ENCODE measurements at regions not wholly inside any gene's neighbourhood (a gene's known extent, or its start where the extent isn't known, plus 50 kb on each side); places are given as distances from the start of the nearest gene placed in this dataset.

- TF ChIP-seq CTCF (IDR thresholded peaks at IDR 0.05) = no peak
- Histone ChIP-seq H3K9me3 (no peaks in the 10 kb centered on the region), H3K27ac (no peak overlapping the region), H3K36me3 (no peaks in the 10 kb centered on the region), H3K4me3 (no peak overlapping the region), H3K9ac (ENCODE audit: low read depth in 2 of 2, low read length in 2 of 2) (no peak overlapping the region), H3K4me1 (no peaks in the 10 kb centered on the region), H3K27me3 (no peaks in the 10 kb centered on the region)
- intact Hi-C loops (cut with DNase I) = no loop called here
- no peak for DNase-seq
Measured at GRCh38 chr15:79195802-79196201, 86.7 kb upstream of the ANKRD34C start.

GRCh38 chr15:79195239-79195638, 87.3 kb upstream of the ANKRD34C start:
- Histone ChIP-seq H3K9ac (ENCODE audit: low read depth in 2 of 2, low read length in 2 of 2) (no peak overlapping the region), H3K9me3 (no peaks in the 10 kb centered on the region), H3K27ac (no peak overlapping the region), H3K27me3 (no peaks in the 10 kb centered on the region), H3K4me3 (no peak overlapping the region), H3K4me1 (no peaks in the 10 kb centered on the region), H3K36me3 (no peaks in the 10 kb centered on the region)
- TF ChIP-seq CTCF (IDR thresholded peaks at IDR 0.05) = no peak
- no peak for DNase-seq
- intact Hi-C loops (cut with DNase I) = no loop called here

GRCh38 chr15:79194386-79194785, 88.1 kb upstream of the ANKRD34C start:
- Histone ChIP-seq H3K36me3 (no peaks in the 10 kb centered on the region), H3K4me3 (no peak overlapping the region), H3K9me3 (no peaks in the 10 kb centered on the region), H3K4me1 (no peaks in the 10 kb centered on the region), H3K9ac (ENCODE audit: low read depth in 2 of 2, low read length in 2 of 2) (no peak overlapping the region), H3K27me3 (no peaks in the 10 kb centered on the region), H3K27ac (no peak overlapping the region)
- no peak for DNase-seq
- TF ChIP-seq CTCF (IDR thresholded peaks at IDR 0.05) = no peak
- intact Hi-C loops (cut with DNase I) = no loop called here

- Histone ChIP-seq H3K36me3 (no peaks in the 10 kb centered on the region), H3K27me3 (no peaks in the 10 kb centered on the region), H3K27ac (no peak overlapping the region), H3K9ac (ENCODE audit: low read depth in 2 of 2, low read length in 2 of 2) (no peak overlapping the region), H3K9me3 (no peaks in the 10 kb centered on the region), H3K4me3 (no peak overlapping the region), H3K4me1 (no peaks in the 10 kb centered on the region)
- DNase-seq = no peak
- TF ChIP-seq CTCF (IDR thresholded peaks at IDR 0.05) = no peak
- intact Hi-C loops (cut with DNase I) = no loop called here
Measured at GRCh38 chr15:79193549-79193948, 89.0 kb upstream of the ANKRD34C start.

- no peaks in the 10 kb centered on the region for H3K36me3 ChIP-seq
- no peaks in the 10 kb centered on the region for H3K9me3 ChIP-seq
- no peak overlapping the region for H3K27ac ChIP-seq
- H3K27me3 ChIP-seq = no peaks in the 10 kb centered on the region
- TF ChIP-seq CTCF (IDR thresholded peaks at IDR 0.05) = no peak
- H3K4me1 ChIP-seq = no peaks in the 10 kb centered on the region
- intact Hi-C loops (cut with DNase I) = no loop called here
- H3K9ac ChIP-seq (ENCODE audit: low read depth in 2 of 2, low read length in 2 of 2) = no peak overlapping the region
- no peak for DNase-seq
- no peak overlapping the region for H3K4me3 ChIP-seq
Measured at GRCh38 chr15:79193103-79193502, 89.4 kb upstream of the ANKRD34C start.

Measured in colonic mucosa (tissue), 4 donors.